ENCODE measurements at regions not wholly inside any gene's neighbourhood (a gene's known extent, or its start where the extent isn't known, plus 50 kb on each side); places are given as distances from the start of the nearest gene placed in this dataset.
A peak's percentile ranks its signal among the peaks of the same experiment; 100 is the strongest.

DNA sequence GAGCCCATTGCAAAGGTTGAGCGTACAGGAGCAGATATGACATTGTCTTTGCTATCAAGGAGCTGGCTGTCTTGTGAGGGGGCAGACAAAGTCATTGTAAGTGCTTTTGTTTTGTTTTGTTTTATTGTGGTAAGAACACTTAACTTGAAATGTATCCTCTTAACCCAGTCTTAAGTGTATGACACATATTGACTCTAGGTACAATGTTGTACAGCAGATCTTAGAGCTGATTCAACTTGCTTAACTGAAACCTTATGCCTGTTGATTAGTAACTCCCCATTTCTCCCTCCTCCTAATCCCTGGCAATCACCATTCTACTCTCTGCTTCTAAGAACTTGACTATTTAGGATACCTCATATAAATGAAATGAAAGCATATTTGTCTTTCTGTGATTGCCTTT is 429.0 kb downstream of the BMP2 start:
- 13% methylated on average over 1 of the region's 1 CpG for WGBS (ENCODE audit: low lambda C conversion rate)
- no peaks in the 10 kb centered on the region for H3K36me3 ChIP-seq (replicated peaks in 1 of 2; ENCODE audit: control insufficient read depth in 1 of 2, insufficient read depth in 2 of 2, low read length in 1 of 2)
- TF ChIP-seq, protein P1, sequence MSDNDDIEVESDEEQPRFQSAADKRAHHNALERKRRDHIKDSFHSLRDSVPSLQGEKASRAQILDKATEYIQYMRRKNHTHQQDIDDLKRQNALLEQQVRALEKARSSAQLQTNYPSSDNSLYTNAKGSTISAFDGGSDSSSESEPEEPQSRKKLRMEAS (IDR thresholded peaks at IDR 0.05; ENCODE audit: low read depth) = no peak
- TF ChIP-seq RFX5 (IDR thresholded peaks at IDR 0.05; ENCODE audit: low read length) = no peak
- TF ChIP-seq, protein P2, sequence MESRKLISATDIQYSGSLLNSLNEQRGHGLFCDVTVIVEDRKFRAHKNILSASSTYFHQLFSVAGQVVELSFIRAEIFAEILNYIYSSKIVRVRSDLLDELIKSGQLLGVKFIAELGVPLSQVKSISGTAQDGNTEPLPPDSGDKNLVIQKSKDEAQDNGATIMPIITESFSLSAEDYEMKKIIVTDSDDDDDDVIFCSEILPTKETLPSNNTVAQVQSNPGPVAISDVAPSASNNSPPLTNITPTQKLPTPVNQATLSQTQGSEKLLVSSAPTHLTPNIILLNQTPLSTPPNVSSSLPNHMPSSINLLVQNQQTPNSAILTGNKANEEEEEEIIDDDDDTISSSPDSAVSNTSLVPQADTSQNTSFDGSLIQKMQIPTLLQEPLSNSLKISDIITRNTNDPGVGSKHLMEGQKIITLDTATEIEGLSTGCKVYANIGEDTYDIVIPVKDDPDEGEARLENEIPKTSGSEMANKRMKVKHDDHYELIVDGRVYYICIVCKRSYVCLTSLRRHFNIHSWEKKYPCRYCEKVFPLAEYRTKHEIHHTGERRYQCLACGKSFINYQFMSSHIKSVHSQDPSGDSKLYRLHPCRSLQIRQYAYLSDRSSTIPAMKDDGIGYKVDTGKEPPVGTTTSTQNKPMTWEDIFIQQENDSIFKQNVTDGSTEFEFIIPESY (IDR thresholded peaks at IDR 0.05; ENCODE audit: borderline replicate concordance, low read depth) = no peak
- TF ChIP-seq TEAD4 (IDR thresholded peaks at IDR 0.05; ENCODE audit: borderline replicate concordance, insufficient read depth) = no peak
- H3F3A ChIP-seq (replicated peaks; ENCODE audit: insufficient read depth) = no peaks in the 10 kb centered on the region
- no peaks in the 10 kb centered on the region for H3K4me1 ChIP-seq (ENCODE audit: control insufficient read depth in 1 of 2, insufficient read depth in 2 of 2, low read depth in 1 of 2, low read length in 1 of 2)
- no peaks in the 10 kb centered on the region for H3K79me2 ChIP-seq (ENCODE audit: insufficient read depth)
- H3K9me3 ChIP-seq = no peaks in the 10 kb centered on the region
- no peaks in the 10 kb centered on the region for H3K9me2 ChIP-seq
- no peak overlapping the region for H3K4me3 ChIP-seq (ENCODE audit: low read depth in 2 of 2, low read length in 1 of 2)
- no peaks in the 10 kb centered on the region for H4K20me1 ChIP-seq (ENCODE audit: insufficient read depth)
- no peak overlapping the region for H3K9ac ChIP-seq
- no peak overlapping the region for H3K4me2 ChIP-seq
- CTCF ChIA-PET = no interaction called here
- DNase-seq = no peak
- no peak overlapping the region for H2AFZ ChIP-seq (ENCODE audit: low read depth)
- POLR2A ChIA-PET = no interaction called here
- H3K27ac ChIP-seq (ENCODE audit: low read depth in 2 of 2, low read length in 1 of 2) = no peak overlapping the region
- H3K27me3 ChIP-seq (ENCODE audit: insufficient read depth) = no peaks in the 10 kb centered on the region

DNA sequence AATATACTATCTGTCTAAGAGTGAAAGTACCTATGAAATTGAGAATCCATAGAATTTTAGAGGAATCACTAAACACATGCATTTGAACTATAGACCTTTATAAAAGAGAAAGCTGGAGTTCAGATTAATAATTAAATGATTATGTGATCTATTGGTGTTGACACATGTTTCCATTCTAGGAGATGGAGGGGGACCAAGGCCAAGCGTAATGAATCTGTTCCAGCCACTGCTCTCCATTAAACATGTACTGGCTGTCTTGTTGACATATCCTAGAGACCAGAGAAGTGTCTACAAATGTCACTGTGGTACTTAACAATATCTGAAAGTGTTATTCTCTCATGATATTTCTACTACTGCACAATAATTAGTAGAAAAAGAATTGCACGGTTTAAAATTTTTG is 432.4 kb downstream of the BMP2 start:
- ChIA-PET CTCF (no interaction called here), POLR2A (no interaction called here)
- H3K36me3 ChIP-seq (replicated peaks in 1 of 2; ENCODE audit: control insufficient read depth in 1 of 2, insufficient read depth in 2 of 2, low read length in 1 of 2) = no peaks in the 10 kb centered on the region
- no peak overlapping the region for H3K27ac ChIP-seq (ENCODE audit: low read depth in 2 of 2, low read length in 1 of 2)
- H4K20me1 ChIP-seq (ENCODE audit: insufficient read depth) = no peaks in the 10 kb centered on the region
- no peaks in the 10 kb centered on the region for H3K27me3 ChIP-seq (ENCODE audit: insufficient read depth)
- H3K4me2 ChIP-seq = no peak overlapping the region
- no peak overlapping the region for H3K4me3 ChIP-seq (ENCODE audit: low read depth in 2 of 2, low read length in 1 of 2)
- no peaks in the 10 kb centered on the region for H3K4me1 ChIP-seq (ENCODE audit: control insufficient read depth in 1 of 2, insufficient read depth in 2 of 2, low read depth in 1 of 2, low read length in 1 of 2)
- H3K9ac ChIP-seq = no peak overlapping the region
- no peak overlapping the region for H2AFZ ChIP-seq (ENCODE audit: low read depth)
- no peak for DNase-seq
- TF ChIP-seq POLR2AphosphoS5 (IDR thresholded peaks at IDR 0.05; ENCODE audit: low read depth, low read length) (no peak), TEAD4 (IDR thresholded peaks at IDR 0.05; ENCODE audit: borderline replicate concordance, insufficient read depth) (no peak), RAD21 (IDR thresholded peaks at IDR 0.05; ENCODE audit: low read length) (no peak), GABPA (IDR thresholded peaks at IDR 0.05; ENCODE audit: low read depth) (no peak), FOXM1 (IDR thresholded peaks at IDR 0.05; ENCODE audit: low read depth) (no peak), CHD2 (IDR thresholded peaks at IDR 0.05; ENCODE audit: low read length, partially characterized antibody) (no peak)
- no peaks in the 10 kb centered on the region for H3K79me2 ChIP-seq (ENCODE audit: insufficient read depth)
- 24% methylated on average over 2 of the region's 2 CpGs for WGBS (ENCODE audit: low lambda C conversion rate)
- no peaks in the 10 kb centered on the region for H3K9me3 ChIP-seq
- no peaks in the 10 kb centered on the region for H3F3A ChIP-seq (replicated peaks; ENCODE audit: insufficient read depth)
- no peaks in the 10 kb centered on the region for H3K9me2 ChIP-seq

DNA sequence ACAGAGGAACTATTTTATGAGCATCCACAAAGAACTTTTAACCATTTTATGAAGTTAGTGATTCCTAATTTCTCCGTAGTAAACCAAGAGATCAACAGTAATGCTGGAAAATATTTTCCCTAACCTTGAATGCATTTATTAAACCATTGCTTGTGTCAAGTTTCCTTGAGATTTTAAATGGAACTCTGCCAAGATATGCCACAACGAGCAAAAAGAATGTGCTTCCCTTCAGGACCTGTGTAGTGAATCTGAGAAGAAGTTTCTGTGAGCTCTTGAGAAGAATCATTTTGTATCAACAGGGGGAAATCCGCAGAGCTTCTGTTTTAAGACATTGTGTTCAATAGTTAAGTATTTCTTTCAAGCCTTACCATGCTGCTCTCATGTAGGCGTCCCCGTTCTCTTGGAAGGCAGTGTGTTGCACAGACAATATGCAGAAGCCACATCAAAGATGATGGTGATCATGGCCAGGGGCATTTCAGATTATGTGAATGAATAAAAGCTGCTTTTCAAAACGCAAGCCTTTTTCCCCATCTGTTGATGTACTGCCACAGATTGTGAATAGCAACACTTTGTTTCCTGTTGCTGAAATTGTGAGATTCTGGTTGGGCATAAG is 439.8 kb downstream of the BMP2 start:
- DNase-seq = peak; percentile 3
- WGBS (ENCODE audit: low lambda C conversion rate) = under 1% methylated on average over 6 of the region's 6 CpGs
- Histone ChIP-seq H3K79me2 (ENCODE audit: insufficient read depth) (no peaks in the 10 kb centered on the region), H3K9me2 (no peaks in the 10 kb centered on the region), H3K9ac (no peak overlapping the region), H3K4me2 (no peak overlapping the region), H3K27ac (ENCODE audit: low read depth in 2 of 2, low read length in 1 of 2) (no peak overlapping the region), H2AFZ (ENCODE audit: low read depth) (no peak overlapping the region), H3K4me3 (ENCODE audit: low read depth in 2 of 2, low read length in 1 of 2) (no peak overlapping the region), H3K27me3 (ENCODE audit: insufficient read depth) (no peaks in the 10 kb centered on the region), H3K4me1 (ENCODE audit: control insufficient read depth in 1 of 2, insufficient read depth in 2 of 2, low read depth in 1 of 2, low read length in 1 of 2) (no peaks in the 10 kb centered on the region), H3K9me3 (no peaks in the 10 kb centered on the region), H4K20me1 (ENCODE audit: insufficient read depth) (no peaks in the 10 kb centered on the region), H3F3A (replicated peaks; ENCODE audit: insufficient read depth) (no peaks in the 10 kb centered on the region), H3K36me3 (replicated peaks in 1 of 2; ENCODE audit: control insufficient read depth in 1 of 2, insufficient read depth in 2 of 2, low read length in 1 of 2) (no peaks in the 10 kb centered on the region)
- POLR2A ChIA-PET = no interaction called here
- CTCF ChIA-PET = interaction anchor here (0.8 to 1.1 kb wide), 2 partner anchors 79 to 87 kb away, joined by 3 read pairs; no protein-coding TSS in a partner anchor
- no peak for TF ChIP-seq SIN3A (IDR thresholded peaks at IDR 0.05; ENCODE audit: borderline replicate concordance, low read depth, low read length)
- no peak for TF ChIP-seq YY1 (IDR thresholded peaks at IDR 0.05; ENCODE audit: low read depth)
- no peak for TF ChIP-seq MEF2A (IDR thresholded peaks at IDR 0.05; ENCODE audit: borderline replicate concordance, low read depth)
- no peak for TF ChIP-seq FOXJ3 (CRISPR knock-in tag; IDR thresholded peaks at IDR 0.05)
- TF ChIP-seq, protein P1 (IDR thresholded peaks at IDR 0.05; ENCODE audit: low read depth) = no peak
- no peak for TF ChIP-seq IRF3 (IDR thresholded peaks at IDR 0.05; ENCODE audit: low read depth, low read length)
- no peak for TF ChIP-seq TEAD4 (IDR thresholded peaks at IDR 0.05; ENCODE audit: borderline replicate concordance, insufficient read depth)
- TF ChIP-seq TCF12 (IDR thresholded peaks at IDR 0.05) = no peak
- TF ChIP-seq, protein P2 (IDR thresholded peaks at IDR 0.05; ENCODE audit: borderline replicate concordance, low read depth) = no peak
